ENCODE measurements at regions not wholly inside any gene's neighbourhood (a gene's known extent, or its start where the extent isn't known, plus 50 kb on each side); places are given as distances from the start of the nearest gene placed in this dataset.

GRCh38 chr4:96228463-96228862, 388.6 kb downstream of the PDHA2 start:
- TF ChIP-seq CTCF (IDR thresholded peaks at IDR 0.05; ENCODE audit: poor library complexity): no peak
- no peak for TF ChIP-seq EZH2 (IDR thresholded peaks at IDR 0.05; ENCODE audit: borderline replicate concordance)
